ENCODE measurements at regions not wholly inside any gene's neighbourhood (a gene's known extent, or its start where the extent isn't known, plus 50 kb on each side); places are given as distances from the start of the nearest gene placed in this dataset.

DNA sequence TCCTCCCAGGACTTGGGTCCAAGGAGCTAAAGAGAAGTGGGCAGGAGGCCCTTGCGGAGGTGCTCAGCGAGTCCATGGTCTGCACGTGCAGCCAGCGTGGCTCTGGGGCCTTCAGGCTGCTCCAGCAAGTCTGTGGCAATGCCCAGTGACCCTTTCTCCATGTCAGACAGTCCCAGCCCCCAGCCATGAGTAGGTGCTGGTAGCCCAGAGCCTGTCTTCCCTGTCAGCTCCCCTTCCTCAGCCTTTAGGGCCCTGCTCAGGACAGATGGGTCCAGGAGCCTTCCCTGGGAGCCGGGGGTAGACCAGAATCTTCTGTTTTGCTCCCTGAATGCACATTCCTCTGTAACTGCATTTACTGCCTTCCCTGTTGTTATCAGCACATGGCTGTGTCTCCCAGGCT, 147.2 kb upstream of the IRX2 start:
- Histone ChIP-seq H3K9me3 (ENCODE audit: control extremely low read depth in 1 of 5, control insufficient read depth in 4 of 5, insufficient read depth in 2 of 5, low read depth in 1 of 5, low read length in 4 of 5) (peaks cover 0 to 10% (median 0%) of the 10 kb centered on the region in 5 experiments), H3K27ac (ENCODE audit: insufficient read depth in 1 of 2, low read depth in 1 of 2, low read length in 2 of 2, poor library complexity in 1 of 2, severe bottlenecking in 2 of 2) (no peak overlapping the region), H3K27me3 (replicated peaks in 2 of 5; ENCODE audit: control insufficient read depth in 4 of 5, insufficient read depth in 5 of 5, low read length in 4 of 5) (no peaks in the 10 kb centered on the region), H3K36me3 (ENCODE audit: control insufficient read depth in 4 of 4, insufficient read depth in 4 of 4, low read length in 3 of 4) (no peaks in the 10 kb centered on the region), H3K4me3 (ENCODE audit: control insufficient read depth in 1 of 7, extremely low read depth in 1 of 7, insufficient read depth in 4 of 7, low read depth in 2 of 7, low read length in 6 of 7) (no peak overlapping the region), H3K4me1 (ENCODE audit: control extremely low read depth in 1 of 4, control insufficient read depth in 4 of 4, insufficient read depth in 4 of 4, low read length in 3 of 4) (no peaks in the 10 kb centered on the region)
- DNase-seq = no peak
- CTCF ChIA-PET = no interaction called here
- WGBS (ENCODE audit: insufficient coverage) = 98% methylated on average over 5 of the region's 5 CpGs
- POLR2A ChIA-PET = no interaction called here

DNA sequence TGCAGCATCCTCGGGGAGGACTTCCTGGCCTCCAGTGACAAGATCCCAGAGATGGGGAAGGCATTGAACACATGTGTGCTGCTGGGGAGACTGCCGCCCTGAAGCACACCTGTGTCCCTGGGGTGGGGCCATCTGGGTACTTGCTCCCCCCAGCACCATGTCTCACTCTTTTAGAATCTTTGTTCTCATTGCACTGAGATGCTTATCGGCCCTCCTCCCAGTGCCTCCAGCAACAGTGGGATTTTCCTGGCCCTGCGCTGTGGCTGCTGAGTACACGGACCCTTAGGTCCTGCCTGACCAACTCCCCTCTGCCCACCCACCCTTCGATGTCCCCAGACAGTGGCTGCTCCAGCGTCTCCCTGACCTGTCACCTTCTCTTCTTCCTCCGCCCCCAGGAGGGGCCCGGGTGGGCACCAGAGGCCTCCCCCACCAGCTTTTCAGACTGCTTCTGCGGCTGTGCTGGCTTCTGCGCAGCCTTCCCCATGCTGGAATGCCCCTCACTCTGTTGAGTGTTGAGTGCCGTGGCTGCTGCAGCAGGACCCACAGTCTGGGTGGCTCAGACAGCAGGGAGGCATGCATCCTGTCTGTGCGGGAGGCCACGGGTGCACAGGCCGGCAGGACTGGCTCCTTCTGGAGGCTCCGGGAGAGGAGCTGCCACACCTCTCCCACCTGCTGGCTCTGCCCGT, 145.9 kb upstream of the IRX2 start:
- Histone ChIP-seq H3K4me3 (ENCODE audit: control insufficient read depth in 1 of 7, extremely low read depth in 1 of 7, insufficient read depth in 4 of 7, low read depth in 2 of 7, low read length in 6 of 7) (no peak overlapping the region), H3K9me3 (ENCODE audit: control extremely low read depth in 1 of 5, control insufficient read depth in 4 of 5, insufficient read depth in 2 of 5, low read depth in 1 of 5, low read length in 4 of 5) (peaks cover 0 to 8% (median 0%) of the 10 kb centered on the region in 5 experiments), H3K36me3 (ENCODE audit: control insufficient read depth in 4 of 4, insufficient read depth in 4 of 4, low read length in 3 of 4) (no peaks in the 10 kb centered on the region), H3K27ac (ENCODE audit: insufficient read depth in 1 of 2, low read depth in 1 of 2, low read length in 2 of 2, poor library complexity in 1 of 2, severe bottlenecking in 2 of 2) (no peak overlapping the region), H3K4me1 (ENCODE audit: control extremely low read depth in 1 of 4, control insufficient read depth in 4 of 4, insufficient read depth in 4 of 4, low read length in 3 of 4) (no peaks in the 10 kb centered on the region), H3K27me3 (replicated peaks in 2 of 5; ENCODE audit: control insufficient read depth in 4 of 5, insufficient read depth in 5 of 5, low read length in 4 of 5) (no peaks in the 10 kb centered on the region)
- ChIA-PET CTCF (no interaction called here), POLR2A (no interaction called here)
- no peak for DNase-seq
- 93% methylated on average over 13 of the region's 17 CpGs for WGBS (ENCODE audit: insufficient coverage)

- 84% methylated on average over 24 of the region's 29 CpGs for WGBS (ENCODE audit: insufficient coverage)
- H3K4me3 ChIP-seq (ENCODE audit: control insufficient read depth in 1 of 7, extremely low read depth in 1 of 7, insufficient read depth in 4 of 7, low read depth in 2 of 7, low read length in 6 of 7) = no peak overlapping the region
- H3K27ac ChIP-seq (ENCODE audit: insufficient read depth in 1 of 2, low read depth in 1 of 2, low read length in 2 of 2, poor library complexity in 1 of 2, severe bottlenecking in 2 of 2) = no peak overlapping the region
- ChIA-PET POLR2A (no interaction called here), CTCF (no interaction called here)
- no peak for DNase-seq
- no peaks in the 10 kb centered on the region for H3K4me1 ChIP-seq (ENCODE audit: control extremely low read depth in 1 of 4, control insufficient read depth in 4 of 4, insufficient read depth in 4 of 4, low read length in 3 of 4)
- no peaks in the 10 kb centered on the region for H3K27me3 ChIP-seq (replicated peaks in 2 of 5; ENCODE audit: control insufficient read depth in 4 of 5, insufficient read depth in 5 of 5, low read length in 4 of 5)
- H3K36me3 ChIP-seq (ENCODE audit: control insufficient read depth in 4 of 4, insufficient read depth in 4 of 4, low read length in 3 of 4) = no peaks in the 10 kb centered on the region
- peaks cover 0 to 8% (median 0%) of the 10 kb centered on the region in 5 experiments for H3K9me3 ChIP-seq (ENCODE audit: control extremely low read depth in 1 of 5, control insufficient read depth in 4 of 5, insufficient read depth in 2 of 5, low read depth in 1 of 5, low read length in 4 of 5)
Measured at GRCh38 chr5:2896371-2897275, 145.1 kb upstream of the IRX2 start.

DNA sequence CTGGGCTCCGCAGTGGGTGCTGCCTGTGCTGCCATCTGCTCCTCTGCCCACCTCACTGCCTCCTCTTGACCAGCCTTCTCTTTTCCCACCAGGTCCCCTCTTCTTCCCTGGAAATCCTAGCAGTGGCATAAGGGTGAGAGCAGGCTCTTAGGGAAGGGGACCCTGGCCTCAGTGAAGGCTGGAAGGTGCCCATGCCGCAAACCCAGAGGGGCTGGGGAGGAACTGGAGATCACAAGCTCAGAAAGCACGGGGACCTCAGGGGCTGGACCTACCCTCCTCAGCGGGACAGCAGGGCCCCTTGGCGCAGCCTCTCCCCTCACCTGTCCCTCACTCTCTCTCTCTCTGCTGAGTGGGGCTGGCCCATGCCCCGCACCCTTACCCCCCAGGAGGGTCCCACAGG, 144.4 kb upstream of the IRX2 start:
- Histone ChIP-seq H3K27ac (ENCODE audit: insufficient read depth in 1 of 2, low read depth in 1 of 2, low read length in 2 of 2, poor library complexity in 1 of 2, severe bottlenecking in 2 of 2) (no peak overlapping the region), H3K9me3 (ENCODE audit: control extremely low read depth in 1 of 5, control insufficient read depth in 4 of 5, insufficient read depth in 2 of 5, low read depth in 1 of 5, low read length in 4 of 5) (peaks cover 0 to 8% (median 0%) of the 10 kb centered on the region in 5 experiments), H3K36me3 (ENCODE audit: control insufficient read depth in 4 of 4, insufficient read depth in 4 of 4, low read length in 3 of 4) (no peaks in the 10 kb centered on the region), H3K27me3 (replicated peaks in 2 of 5; ENCODE audit: control insufficient read depth in 4 of 5, insufficient read depth in 5 of 5, low read length in 4 of 5) (no peaks in the 10 kb centered on the region), H3K4me3 (ENCODE audit: control insufficient read depth in 1 of 7, extremely low read depth in 1 of 7, insufficient read depth in 4 of 7, low read depth in 2 of 7, low read length in 6 of 7) (no peak overlapping the region), H3K4me1 (ENCODE audit: control extremely low read depth in 1 of 4, control insufficient read depth in 4 of 4, insufficient read depth in 4 of 4, low read length in 3 of 4) (no peaks in the 10 kb centered on the region)
- ChIA-PET CTCF (no interaction called here), POLR2A (no interaction called here)
- WGBS (ENCODE audit: insufficient coverage) = 81% methylated on average over 3 of the region's 6 CpGs
- no peak for DNase-seq

GRCh38 chr5:2895196-2895595, 143.7 kb upstream of the IRX2 start:
- CTCF ChIA-PET = no interaction called here
- Histone ChIP-seq H3K9me3 (ENCODE audit: control extremely low read depth in 1 of 5, control insufficient read depth in 4 of 5, insufficient read depth in 2 of 5, low read depth in 1 of 5, low read length in 4 of 5) (peaks cover 0 to 4% (median 0%) of the 10 kb centered on the region in 5 experiments), H3K4me3 (ENCODE audit: control insufficient read depth in 1 of 7, extremely low read depth in 1 of 7, insufficient read depth in 4 of 7, low read depth in 2 of 7, low read length in 6 of 7) (no peak overlapping the region), H3K4me1 (ENCODE audit: control extremely low read depth in 1 of 4, control insufficient read depth in 4 of 4, insufficient read depth in 4 of 4, low read length in 3 of 4) (no peaks in the 10 kb centered on the region), H3K27ac (ENCODE audit: insufficient read depth in 1 of 2, low read depth in 1 of 2, low read length in 2 of 2, poor library complexity in 1 of 2, severe bottlenecking in 2 of 2) (no peak overlapping the region), H3K36me3 (ENCODE audit: control insufficient read depth in 4 of 4, insufficient read depth in 4 of 4, low read length in 3 of 4) (no peaks in the 10 kb centered on the region), H3K27me3 (replicated peaks in 2 of 5; ENCODE audit: control insufficient read depth in 4 of 5, insufficient read depth in 5 of 5, low read length in 4 of 5) (no peaks in the 10 kb centered on the region)
- WGBS (ENCODE audit: insufficient coverage) = 82% methylated on average over 5 of the region's 9 CpGs
- DNase-seq = no peak
- POLR2A ChIA-PET = no interaction called here

GRCh38 chr5:2894736-2895135, 143.3 kb upstream of the IRX2 start:
- WGBS (ENCODE audit: insufficient coverage) = 75% methylated on average over 8 of the region's 11 CpGs
- ChIA-PET POLR2A (no interaction called here), CTCF (no interaction called here)
- no peaks in the 10 kb centered on the region for H3K4me1 ChIP-seq (ENCODE audit: control extremely low read depth in 1 of 4, control insufficient read depth in 4 of 4, insufficient read depth in 4 of 4, low read length in 3 of 4)
- no peaks in the 10 kb centered on the region for H3K36me3 ChIP-seq (ENCODE audit: control insufficient read depth in 4 of 4, insufficient read depth in 4 of 4, low read length in 3 of 4)
- H3K4me3 ChIP-seq (ENCODE audit: control insufficient read depth in 1 of 7, extremely low read depth in 1 of 7, insufficient read depth in 4 of 7, low read depth in 2 of 7, low read length in 6 of 7) = no peak overlapping the region
- no peaks in the 10 kb centered on the region for H3K27me3 ChIP-seq (replicated peaks in 2 of 5; ENCODE audit: control insufficient read depth in 4 of 5, insufficient read depth in 5 of 5, low read length in 4 of 5)
- no peak overlapping the region for H3K27ac ChIP-seq (ENCODE audit: insufficient read depth in 1 of 2, low read depth in 1 of 2, low read length in 2 of 2, poor library complexity in 1 of 2, severe bottlenecking in 2 of 2)
- DNase-seq = no peak
- H3K9me3 ChIP-seq (ENCODE audit: control extremely low read depth in 1 of 5, control insufficient read depth in 4 of 5, insufficient read depth in 2 of 5, low read depth in 1 of 5, low read length in 4 of 5) = peaks cover 0 to 4% (median 0%) of the 10 kb centered on the region in 5 experiments

GRCh38 chr5:2894316-2894715, 142.8 kb upstream of the IRX2 start:
- POLR2A ChIA-PET = no interaction called here
- no peak for DNase-seq
- H3K4me1 ChIP-seq (ENCODE audit: control extremely low read depth in 1 of 4, control insufficient read depth in 4 of 4, insufficient read depth in 4 of 4, low read length in 3 of 4) = no peaks in the 10 kb centered on the region
- no peaks in the 10 kb centered on the region for H3K27me3 ChIP-seq (replicated peaks in 2 of 5; ENCODE audit: control insufficient read depth in 4 of 5, insufficient read depth in 5 of 5, low read length in 4 of 5)
- H3K36me3 ChIP-seq (ENCODE audit: control insufficient read depth in 4 of 4, insufficient read depth in 4 of 4, low read length in 3 of 4) = no peaks in the 10 kb centered on the region
- H3K4me3 ChIP-seq (ENCODE audit: control insufficient read depth in 1 of 7, extremely low read depth in 1 of 7, insufficient read depth in 4 of 7, low read depth in 2 of 7, low read length in 6 of 7) = no peak overlapping the region
- 88% methylated on average over 11 of the region's 12 CpGs for WGBS (ENCODE audit: insufficient coverage)
- H3K27ac ChIP-seq (ENCODE audit: insufficient read depth in 1 of 2, low read depth in 1 of 2, low read length in 2 of 2, poor library complexity in 1 of 2, severe bottlenecking in 2 of 2) = no peak overlapping the region
- peaks cover 0 to 4% (median 0%) of the 10 kb centered on the region in 5 experiments for H3K9me3 ChIP-seq (ENCODE audit: control extremely low read depth in 1 of 5, control insufficient read depth in 4 of 5, insufficient read depth in 2 of 5, low read depth in 1 of 5, low read length in 4 of 5)
- CTCF ChIA-PET = no interaction called here
